Vagina (tissue), 2 donors: ENCODE measurements at regions not wholly inside any gene's neighbourhood (a gene's known extent, or its start where the extent isn't known, plus 50 kb on each side); places are given as distances from the start of the nearest gene placed in this dataset.

ENCODE experiments used
- POLR2AphosphoS5 ChIP-seq, 2 donors: sonication (generic); formaldehyde crosslinking; IDR thresholded peaks; one replicate each; pipeline ENCODE4 v1.9.0; 2017; ENCODE audit warnings: antibody characterized with exemption in 2 of 2, mild to moderate bottlenecking in 2 of 2, low read depth in 1 of 2; ENCODE audit not compliant: insufficient read depth in 1 of 2
- TF ChIP-seq, protein P1 (sequence below), 3 experiments: fragments of 450-650 bp in 2 of 3; fragments of 200-600 bp in 1 of 3; sonication (generic) in 1 of 3; IDR thresholded peaks; one replicate each; pipeline ENCODE4 v1.5.1; 2017 to 2019; ENCODE audit warnings: antibody characterized with exemption in 3 of 3, mild to moderate bottlenecking in 2 of 3, moderate library complexity in 2 of 3

GRCh38 chr11:110986016-110986415, 259.5 kb upstream of the POU2AF2 start:
- no peak for TF ChIP-seq POLR2AphosphoS5 (IDR thresholded peaks at IDR 0.05; ENCODE audit: insufficient read depth in 1 of 2, low read depth in 1 of 2)
- TF ChIP-seq, protein P1, sequence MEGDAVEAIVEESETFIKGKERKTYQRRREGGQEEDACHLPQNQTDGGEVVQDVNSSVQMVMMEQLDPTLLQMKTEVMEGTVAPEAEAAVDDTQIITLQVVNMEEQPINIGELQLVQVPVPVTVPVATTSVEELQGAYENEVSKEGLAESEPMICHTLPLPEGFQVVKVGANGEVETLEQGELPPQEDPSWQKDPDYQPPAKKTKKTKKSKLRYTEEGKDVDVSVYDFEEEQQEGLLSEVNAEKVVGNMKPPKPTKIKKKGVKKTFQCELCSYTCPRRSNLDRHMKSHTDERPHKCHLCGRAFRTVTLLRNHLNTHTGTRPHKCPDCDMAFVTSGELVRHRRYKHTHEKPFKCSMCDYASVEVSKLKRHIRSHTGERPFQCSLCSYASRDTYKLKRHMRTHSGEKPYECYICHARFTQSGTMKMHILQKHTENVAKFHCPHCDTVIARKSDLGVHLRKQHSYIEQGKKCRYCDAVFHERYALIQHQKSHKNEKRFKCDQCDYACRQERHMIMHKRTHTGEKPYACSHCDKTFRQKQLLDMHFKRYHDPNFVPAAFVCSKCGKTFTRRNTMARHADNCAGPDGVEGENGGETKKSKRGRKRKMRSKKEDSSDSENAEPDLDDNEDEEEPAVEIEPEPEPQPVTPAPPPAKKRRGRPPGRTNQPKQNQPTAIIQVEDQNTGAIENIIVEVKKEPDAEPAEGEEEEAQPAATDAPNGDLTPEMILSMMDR (IDR thresholded peaks at IDR 0.05): no peak
